GM23338 (cell line): ENCODE measurements at regions not wholly inside any gene's neighbourhood (a gene's known extent, or its start where the extent isn't known, plus 50 kb on each side); places are given as distances from the start of the nearest gene placed in this dataset.

ENCODE experiments used
- ATAC-seq: fragments of 200-7000 bp; cut with Tn5 transposase; 3 replicates; pipeline ENCODE4 v1.9.1; 2020
- DNase-seq: peaks from one replicate; pipeline ENCODE4 v3.0.0-alpha.2; 2015; ENCODE audit warnings: low spot score
- H2AFZ ChIP-seq: fragments of 200-600 bp; sonication (generic); 2 replicates; pipeline ENCODE4 v1.8.0; 2016; ENCODE audit warnings: antibody characterized with exemption, mild to moderate bottlenecking, moderate library complexity
- H3F3A ChIP-seq: fragments of 200-600 bp; sonication (generic); replicated peaks from 2 replicates; pipeline ENCODE4 v1.8.0; 2017; ENCODE audit warnings: antibody characterized with exemption, mixed run types, low read depth
- H3K27ac ChIP-seq: fragments of 200-600 bp; sonication (generic); 2 replicates; pipeline ENCODE4 v1.6.1; 2016; ENCODE audit warnings: low read depth
- H3K27me3 ChIP-seq: fragments of 200-600 bp; sonication (generic); 2 replicates; pipeline ENCODE4 v1.8.0; 2016; ENCODE audit warnings: mild to moderate bottlenecking, mixed run types, moderate library complexity; ENCODE audit not compliant: insufficient read depth
- H3K36me3 ChIP-seq: fragments of 200-600 bp; sonication (generic); 2 replicates; pipeline ENCODE4 v1.8.0; 2016; ENCODE audit warnings: mild to moderate bottlenecking; ENCODE audit not compliant: insufficient read depth
- H3K4me1 ChIP-seq: fragments of 200-600 bp; sonication (generic); 2 replicates; pipeline ENCODE4 v1.8.0; 2016; ENCODE audit warnings: mild to moderate bottlenecking, moderate library complexity; ENCODE audit not compliant: insufficient read depth
- H3K4me2 ChIP-seq: fragments of 200-600 bp; sonication (generic); 2 replicates; pipeline ENCODE4 v1.7.1; 2017; ENCODE audit warnings: mixed run types
- H3K4me3 ChIP-seq: fragments of 200-600 bp; sonication (generic); 2 replicates; pipeline ENCODE4 v1.6.1; 2016; ENCODE audit warnings: mixed run types
- H3K79me2 ChIP-seq: fragments of 200-600 bp; sonication (generic); replicated peaks from 2 replicates; pipeline ENCODE4 v1.8.0; 2017; ENCODE audit warnings: mild to moderate bottlenecking; ENCODE audit not compliant: insufficient read depth
- H3K9me2 ChIP-seq: fragments of 200-600 bp; sonication (generic); 2 replicates; pipeline ENCODE4 v1.8.0; 2017; ENCODE audit not compliant: insufficient read depth
- H4K20me1 ChIP-seq: fragments of 200-600 bp; sonication (generic); replicated peaks from 2 replicates; pipeline ENCODE4 v1.8.0; 2017; ENCODE audit warnings: mild to moderate bottlenecking; ENCODE audit not compliant: insufficient read depth
- H3K27ac Mint-ChIP-seq: 2 replicates; pipeline ENCODE4 v1.8.0; 2020; ENCODE audit warnings: inconsistent platforms, mild to moderate bottlenecking, moderate library complexity, mixed read lengths
- H3K27me3 Mint-ChIP-seq: 3 replicates; pipeline ENCODE4 v1.8.0; 2022; ENCODE audit warnings: low read depth, mild to moderate bottlenecking, moderate library complexity, mixed read lengths, inconsistent platforms; ENCODE audit not compliant: insufficient read depth, poor library complexity
- H3K36me3 Mint-ChIP-seq: 3 replicates; pipeline ENCODE4 v1.8.0; 2021; ENCODE audit warnings: low read depth, mild to moderate bottlenecking, inconsistent platforms, moderate library complexity, mixed read lengths
- H3K4me1 Mint-ChIP-seq: 3 replicates; pipeline ENCODE4 v1.8.0; 2020; ENCODE audit warnings: mild to moderate bottlenecking, inconsistent platforms, mixed read lengths
- H3K4me3 Mint-ChIP-seq: 3 replicates; pipeline ENCODE4 v1.8.0; 2021; ENCODE audit warnings: moderate library complexity, mild to moderate bottlenecking, inconsistent platforms, mixed read lengths
- H3K9me3 Mint-ChIP-seq: 3 replicates; pipeline ENCODE4 v1.8.0; 2020; ENCODE audit warnings: moderate library complexity, mild to moderate bottlenecking, inconsistent platforms, mixed read lengths
- CREB1 ChIP-seq: fragments of 250-450 bp; sonication (Bioruptor Pico); IDR thresholded peaks from 2 replicates; pipeline ENCODE4 v1.5.0; 2020; ENCODE audit warnings: low read depth, mild to moderate bottlenecking, moderate library complexity
- CTCF ChIP-seq, 2 experiments: fragments of 200-600 bp in 1 of 2; sonication (generic) in 1 of 2; conservative IDR thresholded peaks; 2 replicates each; pipeline versions ENCODE4 v1.5.1 to v1.6.1; 2016 to 2017; ENCODE audit warnings: antibody characterized with exemption in 2 of 2, low read depth in 2 of 2, mild to moderate bottlenecking in 2 of 2, moderate library complexity in 1 of 2
- ETS1 ChIP-seq: IDR thresholded peaks from 2 replicates; pipeline ENCODE4 v1.6.1; 2016; ENCODE audit warnings: antibody characterized with exemption
- EZH2 ChIP-seq: fragments of 200-600 bp; sonication (generic); IDR thresholded peaks from one replicate; pipeline ENCODE4 v1.8.0; 2017; ENCODE audit warnings: antibody characterized with exemption, mild to moderate bottlenecking, low read depth; ENCODE audit not compliant: unreplicated experiment
- EZH2phosphoT487 ChIP-seq: fragments of 200-600 bp; sonication (generic); IDR thresholded peaks from one replicate; pipeline ENCODE4 v1.8.1; 2018; ENCODE audit warnings: antibody characterized with exemption; ENCODE audit not compliant: unreplicated experiment
- JUNB ChIP-seq: IDR thresholded peaks from one replicate; pipeline ENCODE4 v1.6.1; 2016; ENCODE audit warnings: antibody characterized with exemption; ENCODE audit not compliant: unreplicated experiment
- NANOG ChIP-seq: IDR thresholded peaks from 2 replicates; pipeline ENCODE4 v1.6.1; 2016; ENCODE audit warnings: antibody characterized with exemption, borderline replicate concordance
- POLR2AphosphoS5 ChIP-seq: IDR thresholded peaks from 2 replicates; pipeline ENCODE4 v1.6.1; 2016; ENCODE audit warnings: antibody characterized with exemption, low read depth
- REST ChIP-seq: IDR thresholded peaks from one replicate; pipeline ENCODE4 v1.6.1; 2018; ENCODE audit warnings: antibody characterized with exemption; ENCODE audit not compliant: unreplicated experiment
- STAT1 ChIP-seq: IDR thresholded peaks from one replicate; pipeline ENCODE4 v1.6.1; 2016; ENCODE audit warnings: antibody characterized with exemption; ENCODE audit not compliant: unreplicated experiment
- ZNF114 ChIP-seq: fragments of 250-450 bp; sonication (Bioruptor Pico); IDR thresholded peaks from 2 replicates; pipeline ENCODE4 v1.5.0; 2020; ENCODE audit warnings: mild to moderate bottlenecking, moderate library complexity
- ZNF331 ChIP-seq: fragments of 250-450 bp; sonication (Bioruptor Pico); IDR thresholded peaks from 2 replicates; pipeline ENCODE4 v1.5.0; 2020; ENCODE audit warnings: low read depth, mild to moderate bottlenecking, moderate library complexity
- ZNF462 ChIP-seq: fragments of 250-450 bp; sonication (Bioruptor Pico); IDR thresholded peaks from 2 replicates; pipeline ENCODE4 v1.5.0; 2020; ENCODE audit warnings: mild to moderate bottlenecking, moderate library complexity

- TF ChIP-seq CREB1 (CRISPR knock-in tag) (no peak), EZH2 (no peak), JUNB (no peak), STAT1 (no peak), ETS1 (no peak), EZH2phosphoT487 (no peak), REST (no peak), ZNF462 (no peak), CTCF (conservative IDR thresholded peaks at IDR 0.05; ENCODE audit: low read depth in 2 of 2) (no peak), POLR2AphosphoS5 (no peak), ZNF114 (CRISPR knock-in tag) (no peak), NANOG (no peak), ZNF331 (CRISPR knock-in tag) (no peak)
- H3K4me3 ChIP-seq, result no peak overlapping the region
- H3K9me2 ChIP-seq, result 0 out of 2 replicates have a peak, but pooled peaks cover 3% of the 10 kb centered on the region
- DNase-seq (no peak), ATAC-seq (no peak)
- H3F3A ChIP-seq, result no peaks in the 10 kb centered on the region
- H4K20me1 ChIP-seq, result no peaks in the 10 kb centered on the region
- no peaks in the 10 kb centered on the region for H3K79me2 ChIP-seq
- Mint-ChIP-seq H3K27me3 (no peaks in the 10 kb centered on the region), H3K9me3 (no peaks in the 10 kb centered on the region), H3K36me3 (no peaks in the 10 kb centered on the region), H3K4me1 (peaks cover 12% of the 10 kb centered on the region), H3K4me3 (no peak overlapping the region), H3K27ac (no peak overlapping the region)
- H3K4me2 ChIP-seq, result no peak overlapping the region
- H3K4me1 ChIP-seq, result no peaks in the 10 kb centered on the region
- no peaks in the 10 kb centered on the region for H3K36me3 ChIP-seq
- no peak overlapping the region for H3K27ac ChIP-seq
- H2AFZ ChIP-seq, result no peak overlapping the region
- H3K27me3 ChIP-seq, result no peaks in the 10 kb centered on the region
Measured at GRCh38 chr6:163741743-163742363, 327.3 kb downstream of the QKI start.
